Astrocyte of the hippocampus (primary cell): ENCODE measurements at regions not wholly inside any gene's neighbourhood (a gene's known extent, or its start where the extent isn't known, plus 50 kb on each side); places are given as distances from the start of the nearest gene placed in this dataset.
A peak's percentile ranks its signal among the peaks of the same experiment; 100 is the strongest.

Experiments
- DNase-seq: peaks from one replicate; pipeline ENCODE4 v3.0.0; 2011; ENCODE audit warnings: low read depth, low spot score

DNA sequence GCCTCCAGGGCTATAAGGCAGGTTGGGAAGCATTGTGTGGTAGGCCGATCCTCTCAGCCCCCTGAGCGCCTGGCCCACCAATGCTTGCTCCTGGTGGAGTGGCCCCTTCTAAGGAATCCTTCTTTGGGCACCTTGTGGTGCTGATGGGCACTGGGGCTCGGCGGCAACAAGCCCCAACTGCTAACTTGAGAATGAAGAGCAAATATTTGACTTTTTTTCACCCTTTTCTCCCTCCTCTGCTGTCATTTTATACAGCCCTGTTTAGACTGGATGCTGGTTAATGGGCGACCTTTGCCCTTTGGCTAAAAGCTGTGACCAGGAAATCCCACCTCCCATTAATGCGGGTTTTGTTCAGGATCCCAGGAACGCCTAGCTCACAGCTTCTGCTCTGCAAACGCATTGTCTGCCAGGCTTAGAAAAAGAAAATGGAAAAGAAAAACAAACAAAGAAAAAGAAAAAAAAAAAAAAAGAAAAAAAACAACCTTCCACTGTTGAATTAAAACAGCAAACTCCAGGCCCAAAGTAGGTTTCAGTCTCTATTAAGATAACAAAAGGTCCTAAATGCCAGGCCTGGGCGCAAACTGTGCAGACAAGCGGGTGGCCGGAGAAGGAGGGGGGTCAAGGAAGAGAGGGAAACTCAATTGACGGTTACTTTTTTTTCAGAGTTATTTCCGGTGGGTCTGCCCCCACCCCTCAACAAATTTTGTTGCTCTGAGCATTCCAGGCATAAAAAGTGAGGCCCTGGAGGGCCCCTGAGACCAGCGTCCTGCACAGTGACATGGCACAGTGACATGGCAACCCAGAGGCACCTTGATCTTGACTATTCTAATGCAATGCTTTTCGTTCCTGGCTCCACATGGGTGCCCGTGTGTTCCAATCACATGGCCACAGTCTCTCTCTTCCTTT, 301.4 kb downstream of the MAF start:
- no peak for DNase-seq

- no peak for DNase-seq
Observed at GRCh38 chr16:79298476-79298875, 302.1 kb downstream of the MAF start.

- no peak for DNase-seq
Observed at GRCh38 chr16:79297805-79298204, 302.7 kb downstream of the MAF start.

GRCh38 chr16:79297296-79297695, 303.2 kb downstream of the MAF start:
- DNase-seq: no peak

DNA sequence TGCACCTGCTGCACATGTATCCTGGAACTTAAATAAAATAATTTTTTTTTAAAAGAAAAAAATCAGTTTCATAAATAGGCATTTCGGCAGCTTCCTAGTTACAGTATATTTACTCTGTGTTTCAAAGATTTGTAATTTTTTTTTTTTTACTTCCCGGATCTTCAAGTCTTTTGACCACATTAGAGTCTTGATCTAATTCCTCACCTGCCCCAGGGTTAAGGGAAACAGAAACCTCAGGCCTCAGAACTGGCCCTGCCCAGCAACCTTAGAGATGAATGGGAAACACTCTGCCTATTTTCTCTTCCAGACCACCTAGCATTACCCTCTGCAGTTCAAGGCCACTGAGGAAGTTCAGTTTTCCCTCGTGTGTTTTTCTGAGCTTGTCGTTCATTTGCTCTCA, 304.0 kb downstream of the MAF start:
- DNase-seq: no peak

GRCh38 chr16:79295746-79296145, 304.8 kb downstream of the MAF start:
- no peak for DNase-seq

DNA sequence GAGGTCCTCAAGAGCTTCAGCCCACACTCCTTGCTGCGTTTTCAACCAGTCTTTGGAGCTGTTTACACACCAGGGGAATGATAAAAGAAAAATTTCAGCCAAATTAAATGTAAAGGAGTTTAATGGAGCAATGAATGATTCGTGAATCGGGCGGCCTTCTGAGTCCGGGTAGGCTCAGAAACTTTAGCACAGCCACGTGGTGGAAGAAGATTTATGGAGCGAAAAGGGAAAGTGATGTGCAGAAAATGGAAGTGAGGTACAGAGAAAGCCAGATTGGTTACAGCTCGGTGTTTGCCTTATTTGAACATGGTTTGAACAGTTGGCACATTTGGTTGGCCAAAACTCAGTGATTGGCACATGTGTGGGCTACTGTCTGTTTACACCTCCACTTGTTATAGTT, 305.4 kb downstream of the MAF start:
- DNase-seq: no peak

GRCh38 chr16:79294568-79294967, 306.0 kb downstream of the MAF start:
- DNase-seq: no peak

- DNase-seq: no peak
Observed at GRCh38 chr16:79293836-79294460, 306.6 kb downstream of the MAF start.

DNA sequence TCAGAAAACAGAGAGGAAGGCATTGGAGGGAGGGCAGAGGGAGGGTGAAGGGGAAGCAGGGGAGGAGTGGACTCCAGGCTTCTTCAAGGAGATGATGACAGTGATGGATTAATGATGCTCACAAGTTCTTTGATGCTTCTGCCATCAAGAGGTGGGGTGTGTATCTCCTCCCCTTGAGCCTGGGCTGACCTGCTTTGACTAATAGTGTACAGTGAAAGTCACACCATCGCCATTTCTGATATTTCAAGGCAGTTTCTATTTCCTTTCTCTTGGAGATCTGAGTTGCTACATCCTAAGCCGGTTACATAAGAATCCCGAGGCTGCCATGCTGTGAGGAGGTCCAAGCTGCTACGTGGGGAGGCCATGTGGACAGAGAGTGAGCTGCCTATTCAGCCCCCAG, 312.5 kb downstream of the MAF start:
- DNase-seq: no peak

- peak; percentile 2 for DNase-seq
Observed at GRCh38 chr16:79287424-79287917, 313.1 kb downstream of the MAF start.

GRCh38 chr16:79286646-79287423, 313.7 kb downstream of the MAF start:
- peak; percentile 10 for DNase-seq

GRCh38 chr16:79284766-79285165, 315.8 kb downstream of the MAF start:
- no peak for DNase-seq

DNA sequence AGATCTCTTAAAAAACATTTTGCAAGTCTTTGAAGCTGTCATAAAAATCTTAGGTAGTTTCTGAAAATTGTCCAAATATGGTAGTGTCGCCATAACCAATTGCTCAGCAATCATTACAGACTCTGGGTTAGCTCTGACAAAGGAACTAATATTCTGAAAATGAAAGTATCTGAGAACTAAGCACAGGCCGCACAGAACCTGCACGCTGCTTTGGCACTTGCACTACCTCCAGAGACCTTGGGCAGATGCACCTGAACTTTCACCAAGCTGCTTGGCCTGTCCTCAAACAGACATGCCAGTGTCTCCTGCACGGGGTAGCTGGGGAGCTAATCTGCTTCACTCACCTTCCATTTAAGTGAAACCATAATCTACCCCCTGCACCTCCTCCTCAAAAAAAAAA, 317.0 kb downstream of the MAF start:
- DNase-seq: no peak

GRCh38 chr16:79282806-79283205, 317.7 kb downstream of the MAF start:
- no peak for DNase-seq

GRCh38 chr16:79278506-79278905, 322.0 kb downstream of the MAF start:
- DNase-seq: no peak

- no peak for DNase-seq
Observed at GRCh38 chr16:79276501-79276900, 324.0 kb downstream of the MAF start.

DNA sequence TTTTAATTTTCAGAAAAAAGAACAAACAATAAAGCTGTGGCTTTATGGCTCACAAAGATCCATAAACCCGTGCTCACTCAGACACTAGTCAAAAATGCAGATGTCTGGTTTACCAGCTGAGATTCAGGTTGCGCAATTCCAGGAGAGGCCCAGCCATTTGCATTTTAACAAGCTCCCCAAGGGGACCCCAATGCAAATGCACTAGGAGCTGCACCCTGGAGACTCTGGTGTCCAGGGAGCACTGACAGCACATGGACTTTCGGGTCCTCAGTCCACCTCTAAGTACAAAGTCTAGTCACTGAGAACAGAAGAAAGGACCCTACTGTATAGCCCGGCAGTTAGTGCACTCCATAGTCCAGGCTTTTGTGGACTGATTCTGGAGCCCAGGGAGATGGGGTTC, 326.3 kb downstream of the MAF start:
- DNase-seq: no peak

DNA sequence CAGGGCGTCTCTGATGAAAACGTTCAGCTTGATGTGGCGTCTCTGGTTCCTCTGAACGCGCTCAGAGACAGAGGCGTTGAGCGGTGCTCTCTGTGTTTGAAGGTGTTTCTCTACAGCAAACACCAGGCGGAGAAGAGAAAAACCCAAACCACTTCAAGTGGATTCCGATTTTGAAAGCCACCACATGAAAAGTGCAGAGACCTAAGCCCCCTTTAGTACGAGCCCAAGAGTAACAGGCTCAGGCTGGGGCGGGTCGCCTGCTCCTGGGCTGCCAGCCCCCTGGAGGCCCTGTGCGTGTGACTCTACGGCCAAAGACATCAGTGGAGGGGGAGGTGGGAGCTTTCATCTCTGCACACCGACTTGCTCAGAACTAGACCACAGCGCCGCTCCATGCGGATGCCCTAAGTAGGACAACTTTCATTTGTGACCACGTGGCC, 328.4 kb downstream of the MAF start:
- no peak for DNase-seq

DNA sequence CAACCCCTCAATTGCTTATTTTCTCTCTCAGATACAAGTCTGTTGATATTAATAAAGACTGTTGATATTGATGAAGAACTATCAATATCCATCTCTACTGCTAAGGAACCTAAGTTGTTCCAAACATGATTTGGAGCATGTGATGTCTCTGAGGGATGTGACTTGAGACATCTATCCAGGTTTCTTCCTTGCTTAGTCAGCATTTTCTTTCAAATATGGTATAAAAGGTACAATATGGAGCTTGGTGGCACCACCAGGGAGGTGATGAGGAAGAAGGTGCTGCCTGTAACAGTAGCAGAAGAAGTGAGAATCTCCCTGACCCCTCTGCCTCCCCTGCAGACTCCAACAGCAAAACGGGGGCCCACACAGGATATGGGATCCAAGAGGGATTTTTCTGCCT, 329.0 kb downstream of the MAF start:
- no peak for DNase-seq

DNA sequence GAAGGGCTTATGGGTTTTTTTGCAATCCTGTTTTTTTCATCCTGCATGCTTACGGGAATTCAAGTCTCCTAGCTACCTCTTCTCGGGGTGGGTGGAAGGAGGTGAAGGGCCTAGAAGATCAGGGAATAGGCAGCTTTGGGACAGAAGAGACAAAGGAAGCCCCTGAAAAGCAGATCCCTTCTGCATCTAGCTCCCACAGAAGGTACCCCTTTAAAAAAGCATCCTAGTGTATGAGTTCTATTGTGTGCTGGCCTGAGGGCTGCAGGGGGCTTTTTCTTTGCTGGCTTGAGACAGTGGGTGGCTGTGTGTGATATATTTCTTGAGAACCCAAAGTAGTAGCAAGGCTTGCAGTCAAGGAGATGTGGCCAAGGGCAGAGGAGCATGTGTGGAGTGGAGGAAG, 330.5 kb downstream of the MAF start:
- no peak for DNase-seq

GRCh38 chr16:79269211-79269863, 331.2 kb downstream of the MAF start:
- DNase-seq: no peak
